HUES64 (cell line): ENCODE measurements at regions not wholly inside any gene's neighbourhood (a gene's known extent, or its start where the extent isn't known, plus 50 kb on each side); places are given as distances from the start of the nearest gene placed in this dataset.

Experiments
- H3K27ac ChIP-seq: 2 replicates; pipeline ENCODE4 v1.7.0; 2013; ENCODE audit warnings: low read depth, low read length, inconsistent platforms
- H3K27me3 ChIP-seq: 2 replicates; pipeline ENCODE4 v1.6.1; 2013; ENCODE audit warnings: mild to moderate bottlenecking, low read length; ENCODE audit not compliant: insufficient read depth
- H3K36me3 ChIP-seq: 2 replicates; pipeline ENCODE4 v1.6.1; 2013; ENCODE audit warnings: mild to moderate bottlenecking, low read length; ENCODE audit not compliant: insufficient read depth
- H3K4me1 ChIP-seq: 2 replicates; pipeline ENCODE4 v1.6.1; 2013; ENCODE audit warnings: mild to moderate bottlenecking, low read length, moderate library complexity; ENCODE audit not compliant: insufficient read depth
- H3K4me3 ChIP-seq: 2 replicates; pipeline ENCODE4 v1.5.1; 2013; ENCODE audit warnings: mild to moderate bottlenecking, low read length, moderate library complexity
- H3K9ac ChIP-seq: 2 replicates; pipeline ENCODE4 v1.6.1; 2013; ENCODE audit warnings: mild to moderate bottlenecking, low read depth, low read length
- H3K9me3 ChIP-seq: 2 replicates; pipeline ENCODE4 v1.6.1; 2013; ENCODE audit warnings: low read depth, low read length; ENCODE audit not compliant: insufficient read depth
- WGBS: fragments of 150-250, 120-280 bp; methylation state at CpG from one replicate; pipeline ENCODE4 v1.1.7; 2013; ENCODE audit warnings: missing lambda C conversion rate; 5-methylcytosine and 5-hydroxymethylcytosine counted together

DNA sequence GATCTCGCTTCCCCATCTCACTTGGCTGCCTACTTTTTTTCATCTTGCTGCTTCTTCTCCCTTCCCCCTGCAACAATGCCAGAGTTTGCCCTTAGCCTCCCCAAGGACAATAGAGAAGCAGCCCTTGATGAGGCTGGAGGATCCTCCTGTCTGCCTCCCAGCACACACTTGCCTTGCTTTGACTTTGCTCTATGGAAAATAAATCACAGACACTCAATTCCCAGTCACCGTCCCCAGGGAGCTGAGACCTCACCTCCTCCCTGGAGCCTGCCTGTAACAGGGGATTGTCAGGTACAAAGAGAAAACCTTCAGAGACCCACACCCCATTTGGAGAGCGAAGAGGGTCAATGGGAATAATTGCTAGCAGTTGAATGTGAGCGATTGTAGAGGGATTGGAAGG lies 242.1 kb upstream of the ZNF462 start:
- peaks cover 32% of the 10 kb centered on the region for H3K4me1 ChIP-seq
- H3K9me3 ChIP-seq: no peaks in the 10 kb centered on the region
- 74% methylated on average over 2 of the region's 4 CpGs for WGBS
- H3K4me3 ChIP-seq: no peak overlapping the region
- H3K27ac ChIP-seq: no peak overlapping the region
- 0 out of 2 replicates have a peak, but pooled peaks cover 2% of the 10 kb centered on the region for H3K27me3 ChIP-seq
- H3K9ac ChIP-seq: no peak overlapping the region
- H3K36me3 ChIP-seq: no peaks in the 10 kb centered on the region

DNA sequence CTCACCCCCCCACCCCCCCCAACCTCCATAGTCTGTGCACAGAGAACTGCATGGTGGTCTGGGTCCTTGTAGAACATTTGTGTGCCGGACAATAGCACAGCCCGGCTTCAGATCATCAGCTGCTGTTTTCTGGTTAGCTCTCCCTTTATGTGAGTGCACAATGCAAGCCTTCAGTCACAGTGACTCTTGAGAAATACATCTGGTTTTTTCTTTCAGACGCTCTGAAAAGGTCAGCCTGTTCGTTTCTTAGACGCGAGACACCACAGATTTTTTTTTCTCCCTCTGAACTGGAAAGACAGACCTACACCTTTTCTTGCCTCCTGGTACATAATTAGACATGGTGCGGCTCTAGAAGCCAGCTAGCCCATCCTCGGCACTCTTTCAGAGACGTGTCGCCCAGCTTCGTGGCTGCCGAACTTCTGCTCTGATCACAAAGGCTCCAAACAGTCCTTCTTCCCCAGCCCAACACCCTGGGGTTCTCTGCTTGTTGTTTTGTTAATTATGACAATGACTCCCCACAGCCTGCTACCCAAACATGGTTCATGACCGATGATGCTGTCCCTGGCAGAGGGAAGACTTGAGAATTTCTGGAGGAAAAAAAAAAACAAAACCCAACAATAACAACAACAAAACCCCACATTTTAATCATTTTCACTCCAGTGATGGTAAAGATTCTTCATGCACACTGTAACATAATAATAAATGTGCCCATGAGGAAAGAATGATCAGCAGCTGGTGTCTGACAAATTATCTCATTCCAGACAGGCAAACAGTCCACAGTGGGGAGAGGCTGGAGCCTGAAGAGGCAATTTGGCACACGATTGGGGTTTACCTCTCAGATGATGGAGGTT lies 241.4 kb upstream of the ZNF462 start:
- WGBS: 49% methylated on average over 13 of the region's 14 CpGs
- H3K4me3 ChIP-seq: peak overlapping the region; percentile 31; the same call in 1 of the 2 replicates

DNA sequence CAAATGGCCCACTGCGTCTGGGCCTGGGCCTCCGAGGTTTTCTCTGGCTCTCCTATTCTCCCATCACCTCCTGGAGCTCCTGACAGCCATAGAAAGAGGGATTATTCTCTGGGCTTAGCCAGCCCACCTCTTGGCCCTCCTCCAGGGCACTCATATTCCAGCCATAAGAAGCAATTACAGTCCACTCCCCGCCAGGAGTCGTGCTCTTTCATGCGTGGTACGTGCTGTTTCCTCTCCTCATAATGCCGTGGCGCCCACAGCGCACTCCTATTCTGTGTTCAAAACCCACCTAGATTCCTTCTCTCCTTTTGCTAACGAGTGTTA lies 240.8 kb upstream of the ZNF462 start:
- Histone ChIP-seq H3K9ac (no peak overlapping the region), H3K9me3 (no peaks in the 10 kb centered on the region), H3K4me1 (peaks cover 23% of the 10 kb centered on the region), H3K4me3 (no peak overlapping the region), H3K27me3 (0 out of 2 replicates have a peak, but pooled peaks cover 2% of the 10 kb centered on the region), H3K27ac (no peak overlapping the region), H3K36me3 (no peaks in the 10 kb centered on the region)
- WGBS: 87% methylated on average over 10 of the region's 10 CpGs

More for the DNA sequence above, 241.4 kb upstream of the ZNF462 start:
- H3K27me3 ChIP-seq: 0 out of 2 replicates have a peak, but pooled peaks cover 2% of the 10 kb centered on the region
- H3K27ac ChIP-seq: peak overlapping the region; percentile 39; the same call in 1 of the 2 replicates
- H3K9ac ChIP-seq: peak overlapping the region; percentile 58; the same call in 1 of the 2 replicates
- peaks cover 26% of the 10 kb centered on the region for H3K4me1 ChIP-seq
- no peaks in the 10 kb centered on the region for H3K9me3 ChIP-seq
- H3K36me3 ChIP-seq: no peaks in the 10 kb centered on the region

GRCh38 chr9:106623558-106623957 lies 239.4 kb upstream of the ZNF462 start:
- 0 out of 2 replicates have a peak, but pooled peaks cover 2% of the 10 kb centered on the region for H3K27me3 ChIP-seq
- H3K36me3 ChIP-seq: no peaks in the 10 kb centered on the region
- no peak overlapping the region for H3K4me3 ChIP-seq
- H3K27ac ChIP-seq: no peak overlapping the region
- H3K4me1 ChIP-seq: peaks cover 23% of the 10 kb centered on the region
- H3K9ac ChIP-seq: no peak overlapping the region
- WGBS: 84% methylated on average over 5 of the region's 5 CpGs
- H3K9me3 ChIP-seq: no peaks in the 10 kb centered on the region

- Histone ChIP-seq H3K27me3 (0 out of 2 replicates have a peak, but pooled peaks cover 2% of the 10 kb centered on the region), H3K27ac (no peak overlapping the region), H3K9me3 (no peaks in the 10 kb centered on the region), H3K9ac (no peak overlapping the region), H3K4me1 (peaks cover 19% of the 10 kb centered on the region), H3K4me3 (no peak overlapping the region), H3K36me3 (no peaks in the 10 kb centered on the region)
- 95% methylated on average over 3 of the region's 3 CpGs for WGBS
Observed at GRCh38 chr9:106625259-106625789, 237.6 kb upstream of the ZNF462 start.

DNA sequence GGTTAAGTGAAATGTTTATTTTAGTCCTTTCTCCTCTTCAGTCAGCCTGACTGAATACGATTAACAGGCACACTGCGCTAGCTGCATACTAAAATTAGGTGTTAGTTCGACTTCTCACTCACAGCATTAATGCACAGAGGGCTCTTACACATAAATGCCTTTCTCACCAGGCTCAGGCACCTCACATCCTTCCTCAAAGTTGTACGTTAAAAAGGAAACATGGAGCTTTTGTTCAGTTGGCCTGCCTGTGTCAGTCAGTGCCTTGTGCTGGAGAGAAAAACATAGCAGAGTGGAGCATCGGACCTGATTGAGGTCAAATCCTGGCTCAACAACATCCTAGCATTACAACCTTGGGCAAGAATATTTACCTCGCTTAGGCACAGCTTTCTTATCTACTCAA lies 236.0 kb upstream of the ZNF462 start:
- 91% methylated on average over 6 of the region's 6 CpGs for WGBS
- Histone ChIP-seq H3K27ac (no peak overlapping the region), H3K27me3 (no peaks in the 10 kb centered on the region), H3K36me3 (no peaks in the 10 kb centered on the region), H3K9me3 (no peaks in the 10 kb centered on the region), H3K9ac (no peak overlapping the region), H3K4me1 (peaks cover 4% of the 10 kb centered on the region), H3K4me3 (no peak overlapping the region)

- WGBS: 91% methylated on average over 1 of the region's 3 CpGs
- Histone ChIP-seq H3K27ac (no peak overlapping the region), H3K4me3 (no peak overlapping the region), H3K27me3 (no peaks in the 10 kb centered on the region), H3K9me3 (no peaks in the 10 kb centered on the region), H3K36me3 (no peaks in the 10 kb centered on the region), H3K4me1 (no peaks in the 10 kb centered on the region), H3K9ac (no peak overlapping the region)
Observed at GRCh38 chr9:106632621-106633020, 230.3 kb upstream of the ZNF462 start.

DNA sequence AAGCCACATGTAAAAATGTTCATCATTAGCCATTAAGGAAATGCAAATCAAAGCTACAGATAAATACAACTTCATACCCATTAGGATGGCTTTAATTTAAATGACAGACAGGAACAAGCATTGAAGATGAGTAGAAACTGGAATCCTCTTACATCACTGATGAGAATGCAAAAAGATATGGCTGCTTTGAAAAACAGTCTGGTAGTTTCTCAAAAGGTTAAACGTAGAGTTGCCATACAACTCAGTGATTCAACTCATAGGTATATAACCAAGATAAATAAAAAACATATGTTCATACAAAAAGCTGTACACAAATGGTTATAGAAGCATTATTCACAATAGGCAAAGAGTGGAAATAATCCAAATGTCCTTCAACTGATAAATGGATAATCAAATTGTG lies 228.8 kb upstream of the ZNF462 start:
- no peaks in the 10 kb centered on the region for H3K4me1 ChIP-seq
- no peak overlapping the region for H3K27ac ChIP-seq
- no peaks in the 10 kb centered on the region for H3K9me3 ChIP-seq
- no peaks in the 10 kb centered on the region for H3K36me3 ChIP-seq
- H3K4me3 ChIP-seq: no peak overlapping the region
- WGBS: 60% methylated on average over 1 of the region's 1 CpG
- no peak overlapping the region for H3K9ac ChIP-seq
- H3K27me3 ChIP-seq: no peaks in the 10 kb centered on the region

- Histone ChIP-seq H3K27me3 (no peaks in the 10 kb centered on the region), H3K4me3 (no peak overlapping the region), H3K9me3 (no peaks in the 10 kb centered on the region), H3K9ac (no peak overlapping the region), H3K27ac (no peak overlapping the region), H3K36me3 (no peaks in the 10 kb centered on the region), H3K4me1 (no peaks in the 10 kb centered on the region)
Observed at GRCh38 chr9:106634641-106635040, 228.3 kb upstream of the ZNF462 start.

DNA sequence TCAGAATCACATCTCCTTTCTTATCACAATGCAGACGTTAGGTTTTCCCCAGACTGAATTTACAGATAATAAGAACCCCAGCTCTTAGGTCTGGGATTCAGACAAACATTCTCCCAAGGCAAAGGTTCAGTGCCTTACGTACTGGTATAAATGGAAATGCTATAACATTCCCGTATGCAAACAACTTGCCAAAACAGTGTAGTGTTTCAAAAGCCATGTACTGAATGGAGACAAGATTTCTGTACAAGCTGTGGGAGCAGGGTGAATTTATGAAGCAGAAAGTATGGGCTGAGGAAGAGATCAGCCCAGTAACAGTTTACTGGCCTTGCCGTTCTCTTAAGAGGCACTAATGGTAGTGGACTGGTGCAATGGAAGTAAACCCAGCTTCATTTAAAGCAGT lies 225.5 kb upstream of the ZNF462 start:
- no peak overlapping the region for H3K9ac ChIP-seq
- H3K4me1 ChIP-seq: no peaks in the 10 kb centered on the region
- no peak overlapping the region for H3K4me3 ChIP-seq
- H3K27me3 ChIP-seq: no peaks in the 10 kb centered on the region
- no peak overlapping the region for H3K27ac ChIP-seq
- H3K36me3 ChIP-seq: no peaks in the 10 kb centered on the region
- H3K9me3 ChIP-seq: no peaks in the 10 kb centered on the region
- WGBS: 88% methylated on average over 4 of the region's 4 CpGs

- Histone ChIP-seq H3K9ac (no peak overlapping the region), H3K4me3 (no peak overlapping the region), H3K27me3 (no peaks in the 10 kb centered on the region), H3K27ac (no peak overlapping the region), H3K9me3 (no peaks in the 10 kb centered on the region), H3K4me1 (no peaks in the 10 kb centered on the region), H3K36me3 (no peaks in the 10 kb centered on the region)
- WGBS: 93% methylated on average over 4 of the region's 4 CpGs
Observed at GRCh38 chr9:106639873-106640568, 222.9 kb upstream of the ZNF462 start.
